Caco-2 (cell line): ENCODE measurements at regions not wholly inside any gene's neighbourhood (a gene's known extent, or its start where the extent isn't known, plus 50 kb on each side); places are given as distances from the start of the nearest gene placed in this dataset.
"Not testable (repeated sequence)": the region's sequence is repeated elsewhere in the genome, so short reads cannot be mapped to it uniquely, and the experiment has no call there.

ENCODE experiments used
- BruUV-seq: library from RNA; stranded (reverse); fragments of 400-500 nt; replicated peaks from 2 replicates; lab custom pipeline; 2021; lab: Mats Ljungman, UMichigan
- CTCF ChIA-PET: fragments of 300-600 bp; sonication (Branson Sonifier 250); formaldehyde crosslinking; loops from one replicate; lab custom pipeline; 2022; ENCODE audit warnings: antibody characterized with exemption; lab: Charles Lee
- POLR2A ChIA-PET: fragments of 300-600 bp; sonication (Branson Sonifier 250); formaldehyde crosslinking; loops from one replicate; lab custom pipeline; 2022; ENCODE audit warnings: antibody characterized with exemption; lab: Charles Lee
- DNase-seq, 2 experiments: peaks; one replicate each; pipeline versions ENCODE4 v3.0.0 to v3.0.0-alpha.2; 2020 to 2022
- H3K27me3 ChIP-seq: replicated peaks from 2 replicates; pipeline ENCODE4 v1.6.0; 2011; ENCODE audit warnings: low read length; ENCODE audit not compliant: control insufficient read depth, insufficient read depth
- H3K36me3 ChIP-seq: 2 replicates; pipeline ENCODE4 v1.5.1; 2011; ENCODE audit warnings: low read length; ENCODE audit not compliant: control insufficient read depth, insufficient read depth
- H3K4me1 ChIP-seq: fragments of 250-450 bp; sonication (Bioruptor Pico); 2 replicates; pipeline ENCODE4 v1.5.1; 2020; ENCODE audit warnings: mild to moderate bottlenecking
- H3K4me3 ChIP-seq: 2 replicates; pipeline ENCODE4 v1.5.1; 2011; ENCODE audit warnings: low read depth, mild to moderate bottlenecking, control low read depth, low read length
- H3K9me3 ChIP-seq: fragments of 250-450 bp; sonication (Bioruptor Pico); 2 replicates; pipeline ENCODE4 v1.5.1; 2020; ENCODE audit warnings: mild to moderate bottlenecking, moderate library complexity
- H3K27ac Mint-ChIP-seq: one replicate; pipeline ENCODE4 v1.8.0; 2022; ENCODE audit warnings: mixed read lengths; ENCODE audit not compliant: unreplicated experiment
- H3K27me3 Mint-ChIP-seq: one replicate; pipeline ENCODE4 v1.8.0; 2022; ENCODE audit warnings: mixed read lengths; ENCODE audit not compliant: insufficient read depth, unreplicated experiment
- H3K36me3 Mint-ChIP-seq: one replicate; pipeline ENCODE4 v1.8.0; 2022; ENCODE audit warnings: mild to moderate bottlenecking, mixed read lengths; ENCODE audit not compliant: insufficient read depth, unreplicated experiment
- H3K4me1 Mint-ChIP-seq: one replicate; pipeline ENCODE4 v1.8.0; 2022; ENCODE audit warnings: low read depth, mixed read lengths; ENCODE audit not compliant: unreplicated experiment
- H3K4me3 Mint-ChIP-seq: one replicate; pipeline ENCODE4 v1.8.0; 2022; ENCODE audit warnings: mild to moderate bottlenecking, moderate library complexity, mixed read lengths; ENCODE audit not compliant: unreplicated experiment
- H3K9me3 Mint-ChIP-seq: one replicate; pipeline ENCODE4 v1.8.0; 2022; ENCODE audit warnings: mixed read lengths; ENCODE audit not compliant: unreplicated experiment
- CTCF ChIP-seq, 2 experiments: fragments of 200-600 bp in 1 of 2; IDR thresholded peaks; 1 replicate in 1 of 2; 2 replicates in 1 of 2; pipeline versions ENCODE4 v1.5.1 to v1.8.0; 2011 to 2022; ENCODE audit warnings: antibody characterized with exemption in 1 of 2, control low read depth in 1 of 2, inconsistent platforms in 1 of 2, low read depth in 1 of 2, low read length in 1 of 2, mild to moderate bottlenecking in 1 of 2, moderate library complexity in 1 of 2; ENCODE audit not compliant: insufficient read depth in 1 of 2, severe bottlenecking in 1 of 2, unreplicated experiment in 1 of 2
- intact Hi-C: fragments of 100-400 bp; cut with micrococcal nuclease; formaldehyde crosslinking; loops from one replicate; pipeline ENCODE4 v1.10.0; 2022; ENCODE audit not compliant: unreplicated experiment

GRCh38 chr13:24618011-24618955 is 61.9 kb upstream of the ATP12A start:
- peaks cover 6% of the 10 kb centered on the region for H3K4me1 Mint-ChIP-seq
- no peaks in the 10 kb centered on the region for H3K27me3 Mint-ChIP-seq
- no peaks in the 10 kb centered on the region for H3K9me3 Mint-ChIP-seq
- Histone ChIP-seq H3K4me3 (no peak overlapping the region), H3K4me1 (peaks cover 9% of the 10 kb centered on the region), H3K27me3 (no peaks in the 10 kb centered on the region), H3K9me3 (no peaks in the 10 kb centered on the region), H3K36me3 (no peaks in the 10 kb centered on the region)
- no peak for DNase-seq
- ChIA-PET POLR2A (no interaction called here), CTCF (no interaction called here)
- no peaks in the 10 kb centered on the region for H3K36me3 Mint-ChIP-seq
- BruUV-seq = no TSS peak
- H3K4me3 Mint-ChIP-seq = no peak overlapping the region
- no peak for TF ChIP-seq CTCF (IDR thresholded peaks at IDR 0.05; ENCODE audit: insufficient read depth in 1 of 2, low read depth in 1 of 2, low read length in 1 of 2, severe bottlenecking in 1 of 2, unreplicated experiment in 1 of 2)
- intact Hi-C loops = no loop called here
- no peak overlapping the region for H3K27ac Mint-ChIP-seq

GRCh38 chr13:24619282-24619681 is 60.9 kb upstream of the ATP12A start:
- no TSS peak for BruUV-seq
- CTCF ChIA-PET = no interaction called here
- no peak overlapping the region for H3K4me3 ChIP-seq
- TF ChIP-seq CTCF (IDR thresholded peaks at IDR 0.05; ENCODE audit: insufficient read depth in 1 of 2, low read depth in 1 of 2, low read length in 1 of 2, severe bottlenecking in 1 of 2, unreplicated experiment in 1 of 2) = no peak
- Mint-ChIP-seq H3K4me3 (no peak overlapping the region), H3K36me3 (no peaks in the 10 kb centered on the region), H3K27ac (peak overlapping the region; percentile 55), H3K9me3 (no peaks in the 10 kb centered on the region), H3K4me1 (peaks cover 6% of the 10 kb centered on the region), H3K27me3 (no peaks in the 10 kb centered on the region)
- H3K9me3 ChIP-seq = no peaks in the 10 kb centered on the region
- no peaks in the 10 kb centered on the region for H3K36me3 ChIP-seq
- POLR2A ChIA-PET = no interaction called here
- intact Hi-C loops = no loop called here
- no peaks in the 10 kb centered on the region for H3K27me3 ChIP-seq
- peaks cover 9% of the 10 kb centered on the region for H3K4me1 ChIP-seq
- no peak for DNase-seq

GRCh38 chr13:24622481-24623148 is 57.6 kb upstream of the ATP12A start:
- POLR2A ChIA-PET, H3K27me3 ChIP-seq, H3K36me3 Mint-ChIP-seq, BruUV-seq, H3K36me3 ChIP-seq, H3K4me3 ChIP-seq, H3K9me3 Mint-ChIP-seq, H3K4me3 Mint-ChIP-seq, DNase-seq, CTCF ChIA-PET, H3K27me3 Mint-ChIP-seq, H3K27ac Mint-ChIP-seq, intact Hi-C loops, H3K9me3 ChIP-seq, H3K4me1 ChIP-seq: not testable (repeated sequence)
- H3K4me1 Mint-ChIP-seq = peaks cover 11% of the 10 kb centered on the region
